ENCODE measurements at regions not wholly inside any gene's neighbourhood (a gene's known extent, or its start where the extent isn't known, plus 50 kb on each side); places are given as distances from the start of the nearest gene placed in this dataset.

DNA sequence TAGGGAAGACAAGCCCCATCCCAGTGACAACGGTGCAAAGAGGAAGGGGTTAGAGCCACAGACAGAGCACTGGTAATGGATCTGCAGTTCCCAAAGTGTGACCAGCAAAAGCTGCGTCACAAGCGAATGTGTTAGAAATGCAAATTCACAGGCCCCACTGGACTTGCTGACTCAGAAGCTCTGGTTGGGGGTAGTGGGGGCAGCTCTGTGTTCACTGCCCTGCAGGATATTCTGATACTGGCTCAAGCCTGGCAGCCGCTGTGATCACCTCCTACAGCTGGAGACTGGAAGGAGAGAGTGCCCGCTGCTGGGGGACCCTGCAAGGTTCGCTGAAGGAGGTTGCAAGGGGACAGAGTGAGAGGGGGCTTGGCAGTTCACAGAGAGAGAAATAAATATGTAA lies 179.7 kb upstream of the CDH4 start (continued):
- TF ChIP-seq SUZ12 (IDR thresholded peaks at IDR 0.05; ENCODE audit: low read length): no peak
- TF ChIP-seq, protein P1, sequence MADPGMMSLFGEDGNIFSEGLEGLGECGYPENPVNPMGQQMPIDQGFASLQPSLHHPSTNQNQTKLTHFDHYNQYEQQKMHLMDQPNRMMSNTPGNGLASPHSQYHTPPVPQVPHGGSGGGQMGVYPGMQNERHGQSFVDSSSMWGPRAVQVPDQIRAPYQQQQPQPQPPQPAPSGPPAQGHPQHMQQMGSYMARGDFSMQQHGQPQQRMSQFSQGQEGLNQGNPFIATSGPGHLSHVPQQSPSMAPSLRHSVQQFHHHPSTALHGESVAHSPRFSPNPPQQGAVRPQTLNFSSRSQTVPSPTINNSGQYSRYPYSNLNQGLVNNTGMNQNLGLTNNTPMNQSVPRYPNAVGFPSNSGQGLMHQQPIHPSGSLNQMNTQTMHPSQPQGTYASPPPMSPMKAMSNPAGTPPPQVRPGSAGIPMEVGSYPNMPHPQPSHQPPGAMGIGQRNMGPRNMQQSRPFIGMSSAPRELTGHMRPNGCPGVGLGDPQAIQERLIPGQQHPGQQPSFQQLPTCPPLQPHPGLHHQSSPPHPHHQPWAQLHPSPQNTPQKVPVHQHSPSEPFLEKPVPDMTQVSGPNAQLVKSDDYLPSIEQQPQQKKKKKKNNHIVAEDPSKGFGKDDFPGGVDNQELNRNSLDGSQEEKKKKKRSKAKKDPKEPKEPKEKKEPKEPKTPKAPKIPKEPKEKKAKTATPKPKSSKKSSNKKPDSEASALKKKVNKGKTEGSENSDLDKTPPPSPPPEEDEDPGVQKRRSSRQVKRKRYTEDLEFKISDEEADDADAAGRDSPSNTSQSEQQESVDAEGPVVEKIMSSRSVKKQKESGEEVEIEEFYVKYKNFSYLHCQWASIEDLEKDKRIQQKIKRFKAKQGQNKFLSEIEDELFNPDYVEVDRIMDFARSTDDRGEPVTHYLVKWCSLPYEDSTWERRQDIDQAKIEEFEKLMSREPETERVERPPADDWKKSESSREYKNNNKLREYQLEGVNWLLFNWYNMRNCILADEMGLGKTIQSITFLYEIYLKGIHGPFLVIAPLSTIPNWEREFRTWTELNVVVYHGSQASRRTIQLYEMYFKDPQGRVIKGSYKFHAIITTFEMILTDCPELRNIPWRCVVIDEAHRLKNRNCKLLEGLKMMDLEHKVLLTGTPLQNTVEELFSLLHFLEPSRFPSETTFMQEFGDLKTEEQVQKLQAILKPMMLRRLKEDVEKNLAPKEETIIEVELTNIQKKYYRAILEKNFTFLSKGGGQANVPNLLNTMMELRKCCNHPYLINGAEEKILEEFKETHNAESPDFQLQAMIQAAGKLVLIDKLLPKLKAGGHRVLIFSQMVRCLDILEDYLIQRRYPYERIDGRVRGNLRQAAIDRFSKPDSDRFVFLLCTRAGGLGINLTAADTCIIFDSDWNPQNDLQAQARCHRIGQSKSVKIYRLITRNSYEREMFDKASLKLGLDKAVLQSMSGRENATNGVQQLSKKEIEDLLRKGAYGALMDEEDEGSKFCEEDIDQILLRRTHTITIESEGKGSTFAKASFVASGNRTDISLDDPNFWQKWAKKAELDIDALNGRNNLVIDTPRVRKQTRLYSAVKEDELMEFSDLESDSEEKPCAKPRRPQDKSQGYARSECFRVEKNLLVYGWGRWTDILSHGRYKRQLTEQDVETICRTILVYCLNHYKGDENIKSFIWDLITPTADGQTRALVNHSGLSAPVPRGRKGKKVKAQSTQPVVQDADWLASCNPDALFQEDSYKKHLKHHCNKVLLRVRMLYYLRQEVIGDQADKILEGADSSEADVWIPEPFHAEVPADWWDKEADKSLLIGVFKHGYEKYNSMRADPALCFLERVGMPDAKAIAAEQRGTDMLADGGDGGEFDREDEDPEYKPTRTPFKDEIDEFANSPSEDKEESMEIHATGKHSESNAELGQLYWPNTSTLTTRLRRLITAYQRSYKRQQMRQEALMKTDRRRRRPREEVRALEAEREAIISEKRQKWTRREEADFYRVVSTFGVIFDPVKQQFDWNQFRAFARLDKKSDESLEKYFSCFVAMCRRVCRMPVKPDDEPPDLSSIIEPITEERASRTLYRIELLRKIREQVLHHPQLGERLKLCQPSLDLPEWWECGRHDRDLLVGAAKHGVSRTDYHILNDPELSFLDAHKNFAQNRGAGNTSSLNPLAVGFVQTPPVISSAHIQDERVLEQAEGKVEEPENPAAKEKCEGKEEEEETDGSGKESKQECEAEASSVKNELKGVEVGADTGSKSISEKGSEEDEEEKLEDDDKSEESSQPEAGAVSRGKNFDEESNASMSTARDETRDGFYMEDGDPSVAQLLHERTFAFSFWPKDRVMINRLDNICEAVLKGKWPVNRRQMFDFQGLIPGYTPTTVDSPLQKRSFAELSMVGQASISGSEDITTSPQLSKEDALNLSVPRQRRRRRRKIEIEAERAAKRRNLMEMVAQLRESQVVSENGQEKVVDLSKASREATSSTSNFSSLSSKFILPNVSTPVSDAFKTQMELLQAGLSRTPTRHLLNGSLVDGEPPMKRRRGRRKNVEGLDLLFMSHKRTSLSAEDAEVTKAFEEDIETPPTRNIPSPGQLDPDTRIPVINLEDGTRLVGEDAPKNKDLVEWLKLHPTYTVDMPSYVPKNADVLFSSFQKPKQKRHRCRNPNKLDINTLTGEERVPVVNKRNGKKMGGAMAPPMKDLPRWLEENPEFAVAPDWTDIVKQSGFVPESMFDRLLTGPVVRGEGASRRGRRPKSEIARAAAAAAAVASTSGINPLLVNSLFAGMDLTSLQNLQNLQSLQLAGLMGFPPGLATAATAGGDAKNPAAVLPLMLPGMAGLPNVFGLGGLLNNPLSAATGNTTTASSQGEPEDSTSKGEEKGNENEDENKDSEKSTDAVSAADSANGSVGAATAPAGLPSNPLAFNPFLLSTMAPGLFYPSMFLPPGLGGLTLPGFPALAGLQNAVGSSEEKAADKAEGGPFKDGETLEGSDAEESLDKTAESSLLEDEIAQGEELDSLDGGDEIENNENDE (IDR thresholded peaks at IDR 0.05; ENCODE audit: insufficient replicate concordance, low read length): no peak
- TF ChIP-seq POU5F1 (IDR thresholded peaks at IDR 0.05; ENCODE audit: low read depth, low read length): no peak
- no peak for TF ChIP-seq SP2 (IDR thresholded peaks at IDR 0.05; ENCODE audit: low read length)
- TF ChIP-seq RAD21 (IDR thresholded peaks at IDR 0.05 in 1 of 2, conservative IDR thresholded peaks at IDR 0.05 in 1 of 2; ENCODE audit: low read depth in 2 of 2, low read length in 2 of 2): no peak

Measured in H1 (cell line).